ENCODE measurements at regions not wholly inside any gene's neighbourhood (a gene's known extent, or its start where the extent isn't known, plus 50 kb on each side); places are given as distances from the start of the nearest gene placed in this dataset.

- Histone ChIP-seq H3K79me2 (no peaks in the 10 kb centered on the region), H3K27ac (no peak overlapping the region), H3K9ac (no peak overlapping the region), H3K4me1 (no peaks in the 10 kb centered on the region), H2AFZ (no peak overlapping the region), H3K9me3 (ENCODE audit: control insufficient read depth, low read length) (no peaks in the 10 kb centered on the region), H3K4me2 (ENCODE audit: low read length) (no peak overlapping the region), H3K36me3 (ENCODE audit: control insufficient read depth, insufficient read depth, low read length) (no peaks in the 10 kb centered on the region), H3K27me3 (ENCODE audit: control insufficient read depth, insufficient read depth, low read length) (no peaks in the 10 kb centered on the region), H3K4me3 (ENCODE audit: low read depth, low read length) (no peak overlapping the region)
- no peak for TF ChIP-seq CTCF (IDR thresholded peaks at IDR 0.05)
Observed at GRCh38 chr6:14929291-14929690, 316.6 kb upstream of the JARID2 start.

GRCh38 chr6:14930366-14930989 lies 315.4 kb upstream of the JARID2 start:
- H2AFZ ChIP-seq: no peak overlapping the region

GRCh38 chr6:14932485-14933182 lies 313.2 kb upstream of the JARID2 start:
- TF ChIP-seq CTCF (IDR thresholded peaks at IDR 0.05): no peak
- H3K4me3 ChIP-seq (ENCODE audit: low read depth, low read length): no peak overlapping the region
- H3K36me3 ChIP-seq (ENCODE audit: control insufficient read depth, insufficient read depth, low read length): no peaks in the 10 kb centered on the region
- no peak overlapping the region for H3K4me2 ChIP-seq (ENCODE audit: low read length)
- H3K27me3 ChIP-seq (ENCODE audit: control insufficient read depth, insufficient read depth, low read length): no peaks in the 10 kb centered on the region
- no peaks in the 10 kb centered on the region for H3K4me1 ChIP-seq
- no peak overlapping the region for H3K9ac ChIP-seq
- no peaks in the 10 kb centered on the region for H3K79me2 ChIP-seq
- no peak overlapping the region for H3K27ac ChIP-seq
- no peaks in the 10 kb centered on the region for H3K9me3 ChIP-seq (ENCODE audit: control insufficient read depth, low read length)
- H2AFZ ChIP-seq: no peak overlapping the region

More at GRCh38 chr6:14930366-14930989, 315.4 kb upstream of the JARID2 start:
- Histone ChIP-seq H3K36me3 (ENCODE audit: control insufficient read depth, insufficient read depth, low read length) (no peaks in the 10 kb centered on the region), H3K79me2 (no peaks in the 10 kb centered on the region), H3K4me1 (no peaks in the 10 kb centered on the region), H3K27ac (no peak overlapping the region), H3K9ac (no peak overlapping the region), H3K27me3 (ENCODE audit: control insufficient read depth, insufficient read depth, low read length) (no peaks in the 10 kb centered on the region), H3K9me3 (ENCODE audit: control insufficient read depth, low read length) (no peaks in the 10 kb centered on the region), H3K4me3 (ENCODE audit: low read depth, low read length) (no peak overlapping the region), H3K4me2 (ENCODE audit: low read length) (no peak overlapping the region)
- TF ChIP-seq CTCF (IDR thresholded peaks at IDR 0.05): no peak

GRCh38 chr6:14933183-14933544 lies 312.7 kb upstream of the JARID2 start:
- Histone ChIP-seq H3K27ac (no peak overlapping the region), H3K4me2 (ENCODE audit: low read length) (no peak overlapping the region), H2AFZ (no peak overlapping the region), H3K79me2 (no peaks in the 10 kb centered on the region), H3K4me1 (no peaks in the 10 kb centered on the region), H3K9ac (no peak overlapping the region), H3K4me3 (ENCODE audit: low read depth, low read length) (no peak overlapping the region), H3K36me3 (ENCODE audit: control insufficient read depth, insufficient read depth, low read length) (no peaks in the 10 kb centered on the region), H3K9me3 (ENCODE audit: control insufficient read depth, low read length) (no peaks in the 10 kb centered on the region), H3K27me3 (ENCODE audit: control insufficient read depth, insufficient read depth, low read length) (no peaks in the 10 kb centered on the region)
- TF ChIP-seq CTCF (IDR thresholded peaks at IDR 0.05): no peak

- no peak for TF ChIP-seq CTCF (IDR thresholded peaks at IDR 0.05)
- no peak overlapping the region for H3K4me3 ChIP-seq (ENCODE audit: low read depth, low read length)
- H3K4me2 ChIP-seq (ENCODE audit: low read length): no peak overlapping the region
- no peak overlapping the region for H2AFZ ChIP-seq
- H3K9me3 ChIP-seq (ENCODE audit: control insufficient read depth, low read length): no peaks in the 10 kb centered on the region
- H3K4me1 ChIP-seq: no peaks in the 10 kb centered on the region
- no peaks in the 10 kb centered on the region for H3K27me3 ChIP-seq (ENCODE audit: control insufficient read depth, insufficient read depth, low read length)
- no peaks in the 10 kb centered on the region for H3K79me2 ChIP-seq
- no peak overlapping the region for H3K27ac ChIP-seq
- no peaks in the 10 kb centered on the region for H3K36me3 ChIP-seq (ENCODE audit: control insufficient read depth, insufficient read depth, low read length)
- no peak overlapping the region for H3K9ac ChIP-seq
Observed at GRCh38 chr6:14934013-14934412, 311.9 kb upstream of the JARID2 start.

All from parathyroid adenoma (tissue), 2 donors.